ENCODE measurements at regions not wholly inside any gene's neighbourhood (a gene's known extent, or its start where the extent isn't known, plus 50 kb on each side); places are given as distances from the start of the nearest gene placed in this dataset.

DNA sequence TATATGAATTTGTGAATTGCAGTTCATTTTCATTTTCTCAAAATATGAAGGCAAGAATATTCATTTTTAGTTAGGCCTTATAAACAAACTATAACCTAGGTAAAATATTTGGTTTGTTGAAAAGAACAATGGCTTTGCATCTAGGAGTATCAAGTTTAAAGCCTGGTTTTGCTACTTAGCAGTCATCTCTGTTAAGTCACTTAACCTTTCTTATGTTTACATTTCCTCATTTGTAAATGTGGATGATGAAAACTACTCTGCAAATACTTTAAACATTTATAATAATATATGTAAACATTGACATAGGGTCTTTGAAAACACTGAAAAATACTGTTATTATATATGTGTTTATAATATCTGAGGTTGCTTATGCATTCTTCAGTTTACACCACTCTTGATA, 135.5 kb downstream of the CENPW start:
- TF ChIP-seq YY1 (IDR thresholded peaks at IDR 0.05; ENCODE audit: extremely low read depth, insufficient replicate concordance, low read depth, low read length): no peak
- TF ChIP-seq CEBPB (IDR thresholded peaks at IDR 0.05; ENCODE audit: low read depth): no peak
- no peak for TF ChIP-seq EGR1 (IDR thresholded peaks at IDR 0.05; ENCODE audit: low read depth)
- no peak for TF ChIP-seq CTCF (IDR thresholded peaks at IDR 0.05 in 2 of 3, conservative IDR thresholded peaks at IDR 0.05 in 1 of 3; ENCODE audit: borderline replicate concordance in 1 of 3, insufficient read depth in 1 of 3, low read depth in 2 of 3, low read length in 2 of 3)
- TF ChIP-seq POLR2AphosphoS5 (IDR thresholded peaks at IDR 0.05; ENCODE audit: low read depth, low read length): no peak
- TF ChIP-seq ZNF274 (IDR thresholded peaks at IDR 0.05; ENCODE audit: low read depth, low read length): no peak
- TF ChIP-seq EZH2phosphoT487 (IDR thresholded peaks at IDR 0.05; ENCODE audit: borderline replicate concordance): no peak
- TF ChIP-seq POLR2A (IDR thresholded peaks at IDR 0.05; ENCODE audit: borderline replicate concordance, extremely low read depth, insufficient read depth, insufficient read length): no peak
- TF ChIP-seq, protein P1, sequence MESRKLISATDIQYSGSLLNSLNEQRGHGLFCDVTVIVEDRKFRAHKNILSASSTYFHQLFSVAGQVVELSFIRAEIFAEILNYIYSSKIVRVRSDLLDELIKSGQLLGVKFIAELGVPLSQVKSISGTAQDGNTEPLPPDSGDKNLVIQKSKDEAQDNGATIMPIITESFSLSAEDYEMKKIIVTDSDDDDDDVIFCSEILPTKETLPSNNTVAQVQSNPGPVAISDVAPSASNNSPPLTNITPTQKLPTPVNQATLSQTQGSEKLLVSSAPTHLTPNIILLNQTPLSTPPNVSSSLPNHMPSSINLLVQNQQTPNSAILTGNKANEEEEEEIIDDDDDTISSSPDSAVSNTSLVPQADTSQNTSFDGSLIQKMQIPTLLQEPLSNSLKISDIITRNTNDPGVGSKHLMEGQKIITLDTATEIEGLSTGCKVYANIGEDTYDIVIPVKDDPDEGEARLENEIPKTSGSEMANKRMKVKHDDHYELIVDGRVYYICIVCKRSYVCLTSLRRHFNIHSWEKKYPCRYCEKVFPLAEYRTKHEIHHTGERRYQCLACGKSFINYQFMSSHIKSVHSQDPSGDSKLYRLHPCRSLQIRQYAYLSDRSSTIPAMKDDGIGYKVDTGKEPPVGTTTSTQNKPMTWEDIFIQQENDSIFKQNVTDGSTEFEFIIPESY (IDR thresholded peaks at IDR 0.05; ENCODE audit: extremely low read depth, insufficient replicate concordance, low read length): no peak
- no peak for TF ChIP-seq JUND (IDR thresholded peaks at IDR 0.05)
- no peak for TF ChIP-seq SRF (IDR thresholded peaks at IDR 0.05; ENCODE audit: low read depth)
